IMR-90 (cell line): ENCODE measurements at regions not wholly inside any gene's neighbourhood (a gene's known extent, or its start where the extent isn't known, plus 50 kb on each side); places are given as distances from the start of the nearest gene placed in this dataset.

Experiments
- BHLHE40 ChIP-seq: fragments of 150-350 bp; IDR thresholded peaks from 2 replicates; pipeline ENCODE4 v1.6.1; 2016; ENCODE audit warnings: mild to moderate bottlenecking, low read depth, low read length
- CEBPB ChIP-seq: IDR thresholded peaks from 2 replicates; pipeline ENCODE4 v1.6.1; 2012; ENCODE audit warnings: low read depth, low read length, improper control_type of control experiment
- MXI1 ChIP-seq: IDR thresholded peaks from 2 replicates; pipeline ENCODE4 v1.6.1; 2012; ENCODE audit warnings: low read depth, mild to moderate bottlenecking, low read length, moderate library complexity, borderline replicate concordance
- POLR2A ChIP-seq: IDR thresholded peaks from 2 replicates; pipeline ENCODE4 v1.6.1; 2012; ENCODE audit warnings: mild to moderate bottlenecking, low read depth, low read length
- TF ChIP-seq, protein P1 (sequence below): conservative IDR thresholded peaks from 2 replicates; pipeline ENCODE4 v1.5.1; 2012; ENCODE audit warnings: mild to moderate bottlenecking, low read depth, low read length, improper control_type of control experiment
- TF ChIP-seq, protein P2 (sequence below): fragments of 150-350 bp; IDR thresholded peaks from 2 replicates; pipeline ENCODE4 v1.6.1; 2016; ENCODE audit warnings: low read depth, mild to moderate bottlenecking, low read length, moderate library complexity, borderline replicate concordance

DNA sequence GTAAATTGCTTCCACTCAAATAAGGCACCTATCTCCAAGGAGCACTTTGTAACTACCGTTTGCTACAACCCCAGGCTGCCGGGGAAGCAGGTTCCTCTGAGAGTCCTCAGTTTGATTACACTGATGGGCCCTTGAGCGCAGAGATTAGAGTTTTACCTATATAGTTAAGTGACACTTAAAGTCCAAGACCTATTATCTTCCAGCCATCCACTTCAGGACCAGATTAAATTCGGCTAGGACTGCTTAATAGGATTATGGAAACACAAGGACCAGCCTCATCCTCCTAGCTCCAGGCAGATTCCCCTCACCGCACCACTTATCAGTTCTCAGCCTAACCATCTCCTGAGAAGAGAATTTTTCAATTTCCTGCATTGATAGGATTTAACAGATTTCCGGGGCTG, 64.7 kb upstream of the TIAM2 start:
- TF ChIP-seq, protein P1, sequence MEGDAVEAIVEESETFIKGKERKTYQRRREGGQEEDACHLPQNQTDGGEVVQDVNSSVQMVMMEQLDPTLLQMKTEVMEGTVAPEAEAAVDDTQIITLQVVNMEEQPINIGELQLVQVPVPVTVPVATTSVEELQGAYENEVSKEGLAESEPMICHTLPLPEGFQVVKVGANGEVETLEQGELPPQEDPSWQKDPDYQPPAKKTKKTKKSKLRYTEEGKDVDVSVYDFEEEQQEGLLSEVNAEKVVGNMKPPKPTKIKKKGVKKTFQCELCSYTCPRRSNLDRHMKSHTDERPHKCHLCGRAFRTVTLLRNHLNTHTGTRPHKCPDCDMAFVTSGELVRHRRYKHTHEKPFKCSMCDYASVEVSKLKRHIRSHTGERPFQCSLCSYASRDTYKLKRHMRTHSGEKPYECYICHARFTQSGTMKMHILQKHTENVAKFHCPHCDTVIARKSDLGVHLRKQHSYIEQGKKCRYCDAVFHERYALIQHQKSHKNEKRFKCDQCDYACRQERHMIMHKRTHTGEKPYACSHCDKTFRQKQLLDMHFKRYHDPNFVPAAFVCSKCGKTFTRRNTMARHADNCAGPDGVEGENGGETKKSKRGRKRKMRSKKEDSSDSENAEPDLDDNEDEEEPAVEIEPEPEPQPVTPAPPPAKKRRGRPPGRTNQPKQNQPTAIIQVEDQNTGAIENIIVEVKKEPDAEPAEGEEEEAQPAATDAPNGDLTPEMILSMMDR: no peak
- no peak for TF ChIP-seq CEBPB
- no peak for TF ChIP-seq POLR2A
- TF ChIP-seq BHLHE40: no peak
- TF ChIP-seq, protein P2, sequence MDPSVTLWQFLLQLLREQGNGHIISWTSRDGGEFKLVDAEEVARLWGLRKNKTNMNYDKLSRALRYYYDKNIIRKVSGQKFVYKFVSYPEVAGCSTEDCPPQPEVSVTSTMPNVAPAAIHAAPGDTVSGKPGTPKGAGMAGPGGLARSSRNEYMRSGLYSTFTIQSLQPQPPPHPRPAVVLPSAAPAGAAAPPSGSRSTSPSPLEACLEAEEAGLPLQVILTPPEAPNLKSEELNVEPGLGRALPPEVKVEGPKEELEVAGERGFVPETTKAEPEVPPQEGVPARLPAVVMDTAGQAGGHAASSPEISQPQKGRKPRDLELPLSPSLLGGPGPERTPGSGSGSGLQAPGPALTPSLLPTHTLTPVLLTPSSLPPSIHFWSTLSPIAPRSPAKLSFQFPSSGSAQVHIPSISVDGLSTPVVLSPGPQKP: no peak
- TF ChIP-seq MXI1: no peak
